ENCODE measurements at regions not wholly inside any gene's neighbourhood (a gene's known extent, or its start where the extent isn't known, plus 50 kb on each side); places are given as distances from the start of the nearest gene placed in this dataset.

GRCh38 chr14:104389326-104390220 is 190.0 kb upstream of the C14orf180 start:
- Histone ChIP-seq H3K27ac (ENCODE audit: extremely low read depth, low read depth, low read length) (no peak overlapping the region), H3K9ac (ENCODE audit: insufficient read depth in 1 of 2, low read depth in 2 of 2, low read length in 2 of 2) (no peak overlapping the region), H3K27me3 (ENCODE audit: control insufficient read depth in 2 of 2, insufficient read depth in 2 of 2, low read length in 2 of 2) (peaks cover 5 to 75% of the 10 kb centered on the region in 2 experiments; a peak in 3 of 5 replicates), H3K36me3 (ENCODE audit: control insufficient read depth, insufficient read depth, low read length) (no peaks in the 10 kb centered on the region), H3K9me3 (replicated peaks; ENCODE audit: control insufficient read depth, insufficient read depth, low read depth, low read length) (no peaks in the 10 kb centered on the region), H3K9me1 (ENCODE audit: control insufficient read depth, insufficient read depth, low read length) (no peaks in the 10 kb centered on the region), H4K20me1 (replicated peaks; ENCODE audit: control insufficient read depth, insufficient read depth, low read length) (no peaks in the 10 kb centered on the region), H3K4me3 (no peak overlapping the region), H2AFZ (ENCODE audit: low read depth, low read length) (no peak overlapping the region), H3K4me2 (ENCODE audit: insufficient read depth, low read length) (no peak overlapping the region), H3K4me1 (replicated peaks in 1 of 2; ENCODE audit: control insufficient read depth in 2 of 2, insufficient read depth in 2 of 2, low read length in 2 of 2) (no peaks in the 10 kb centered on the region), H3K79me2 (ENCODE audit: control insufficient read depth, insufficient read depth, low read length) (no peaks in the 10 kb centered on the region)
- intact Hi-C loops (cut with micrococcal nuclease) (no loop called here), in situ Hi-C loops (cut with MboI) (no loop called here)
- no peak for FAIRE-seq
- ATAC-seq, result no peak
- under 1% methylated on average over 22 of the region's 28 CpGs for WGBS (ENCODE audit: insufficient coverage, low coverage, missing lambda C conversion rate)
- no peak for TF ChIP-seq NUFIP1 (IDR thresholded peaks at IDR 0.05; ENCODE audit: partially characterized antibody)
- no peak for TF ChIP-seq DIDO1 (tag; IDR thresholded peaks at IDR 0.05; ENCODE audit: low read depth)
- no peak for TF ChIP-seq RB1 (IDR thresholded peaks at IDR 0.05; ENCODE audit: low read depth)
- no peak for TF ChIP-seq TEAD4 (IDR thresholded peaks at IDR 0.05; ENCODE audit: low read length)
- TF ChIP-seq TEAD4 (CRISPR knock-in tag; IDR thresholded peaks at IDR 0.05; ENCODE audit: borderline replicate concordance), result no peak
- TF ChIP-seq CHD7 (IDR thresholded peaks at IDR 0.05; ENCODE audit: low read depth, low read length), result no peak
- DNase-seq (ENCODE audit: extremely low read depth in 1 of 4, low spot score in 3 of 4), result no peak
- ChIA-PET CTCF (ENCODE audit: low intra/inter-chr PET ratio) (no interaction called here), POLR2A (no interaction called here)
- no TSS peak for BruUV-seq (replicated peaks)

Measured in K562 (cell line).